Fibroblast of gingiva (primary cell): ENCODE measurements at regions not wholly inside any gene's neighbourhood (a gene's known extent, or its start where the extent isn't known, plus 50 kb on each side); places are given as distances from the start of the nearest gene placed in this dataset.

Experiments used
- DNase-seq: peaks from one replicate; pipeline ENCODE4 v3.0.0-alpha.2; 2011; ENCODE audit warnings: low read depth

DNA sequence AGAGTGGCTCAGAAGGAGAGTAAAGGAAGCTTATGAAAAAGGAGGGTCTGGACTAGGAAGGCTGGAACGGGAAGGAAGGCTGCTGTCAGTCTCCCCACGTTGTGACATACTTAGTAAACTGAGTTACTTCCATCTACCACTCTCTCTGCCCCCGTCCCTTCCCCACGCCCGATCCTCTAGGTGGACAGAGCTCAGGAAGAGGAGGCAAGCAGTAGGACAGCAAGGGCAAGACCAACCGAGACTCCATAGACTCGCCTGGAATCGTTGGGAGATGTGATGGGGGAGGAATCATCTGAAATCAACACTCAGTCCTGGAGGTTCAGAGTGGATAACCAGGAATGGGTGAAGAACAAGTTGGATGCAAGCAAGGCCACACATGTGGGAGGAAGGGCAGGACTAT, 240.7 kb downstream of the BUD13 start:
- DNase-seq: no peak

- DNase-seq: no peak
Measured at GRCh38 chr11:116530705-116531104, 242.1 kb downstream of the BUD13 start.

DNA sequence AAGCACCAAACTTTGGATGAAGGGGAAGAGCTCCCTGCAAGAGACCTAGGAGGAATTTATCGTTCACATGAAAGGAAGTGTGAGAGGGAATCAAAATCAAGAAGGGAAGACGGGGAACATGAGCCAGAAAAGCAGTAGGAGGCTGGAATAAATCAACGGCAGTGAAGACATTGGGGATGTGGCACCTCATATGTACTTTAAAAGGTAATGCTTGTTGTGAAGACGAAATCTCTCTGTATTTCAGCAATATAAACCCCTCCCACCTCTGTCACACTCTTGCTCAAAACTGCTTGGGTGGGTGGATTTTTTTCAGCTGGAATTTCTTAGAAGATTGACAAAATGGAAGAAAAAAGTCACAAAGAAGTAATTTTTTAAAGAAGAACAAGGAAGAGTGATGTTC, 243.5 kb downstream of the BUD13 start:
- DNase-seq: no peak

- DNase-seq: no peak
Measured at GRCh38 chr11:116527180-116527991, 245.4 kb downstream of the BUD13 start.

DNA sequence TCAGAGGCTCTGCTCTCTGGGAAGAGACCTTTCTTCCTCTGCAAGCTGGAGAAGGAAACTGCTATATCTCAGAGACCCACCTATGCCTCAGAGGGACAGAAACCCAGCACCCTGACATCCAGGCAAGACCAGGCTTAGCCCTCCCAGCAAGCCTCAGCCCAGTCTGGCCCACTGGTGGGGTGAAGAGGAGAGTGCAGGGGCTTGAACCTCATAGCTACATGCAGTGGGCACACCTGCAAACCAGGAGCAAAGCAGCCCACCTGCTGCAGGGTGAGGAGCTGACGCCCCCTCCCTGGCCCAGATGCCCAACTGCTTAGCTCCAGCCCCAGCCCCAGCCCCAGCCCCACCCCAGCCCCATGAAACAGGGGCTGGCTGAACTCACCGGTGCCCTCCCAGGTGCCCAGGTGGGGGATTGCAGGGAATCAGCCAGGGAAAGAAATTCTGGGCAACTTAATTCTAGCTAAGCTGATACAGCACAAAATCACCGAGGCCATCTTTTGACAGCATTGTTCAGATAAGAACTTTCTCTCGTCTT, 246.8 kb downstream of the BUD13 start:
- no peak for DNase-seq

DNA sequence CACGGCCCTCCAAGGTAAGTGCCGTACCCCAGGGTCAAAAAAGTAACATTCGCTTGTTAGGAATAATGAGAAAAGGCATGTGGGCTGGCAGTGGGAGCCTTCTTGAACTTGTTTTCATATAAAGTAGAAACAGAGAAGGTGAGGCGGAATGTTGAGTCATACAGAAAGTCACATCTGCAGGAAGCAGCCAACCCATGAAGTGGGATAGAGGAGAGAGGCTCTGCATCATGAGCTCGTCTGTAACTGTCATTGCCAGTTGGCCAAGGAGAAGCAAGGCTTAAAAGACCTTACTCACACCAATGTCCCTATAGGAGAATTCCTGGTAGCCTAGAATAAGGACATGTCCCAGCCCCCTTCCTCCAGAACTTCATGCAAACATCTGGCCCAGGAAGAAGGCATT, 253.3 kb downstream of the BUD13 start:
- DNase-seq: no peak

DNA sequence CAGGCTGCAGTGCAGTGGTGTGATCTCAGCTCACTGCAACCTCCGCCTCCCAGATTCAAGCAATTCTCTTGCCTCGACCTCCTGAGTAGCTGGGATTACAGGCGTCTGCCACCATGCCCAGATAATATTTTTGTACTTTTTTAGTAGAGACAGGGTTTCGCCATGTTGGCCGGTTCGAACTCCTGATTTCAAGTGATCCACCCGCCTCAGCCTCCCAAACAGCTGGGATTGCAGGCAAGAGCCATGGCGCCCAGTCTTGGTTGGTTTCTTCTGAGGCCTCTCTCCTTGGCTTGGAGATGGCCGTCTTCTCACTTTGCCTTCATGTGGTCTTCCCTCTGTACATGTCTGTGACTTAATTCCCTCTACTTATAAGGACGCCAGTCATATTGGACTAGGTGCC, 254.6 kb downstream of the BUD13 start:
- DNase-seq: no peak

DNA sequence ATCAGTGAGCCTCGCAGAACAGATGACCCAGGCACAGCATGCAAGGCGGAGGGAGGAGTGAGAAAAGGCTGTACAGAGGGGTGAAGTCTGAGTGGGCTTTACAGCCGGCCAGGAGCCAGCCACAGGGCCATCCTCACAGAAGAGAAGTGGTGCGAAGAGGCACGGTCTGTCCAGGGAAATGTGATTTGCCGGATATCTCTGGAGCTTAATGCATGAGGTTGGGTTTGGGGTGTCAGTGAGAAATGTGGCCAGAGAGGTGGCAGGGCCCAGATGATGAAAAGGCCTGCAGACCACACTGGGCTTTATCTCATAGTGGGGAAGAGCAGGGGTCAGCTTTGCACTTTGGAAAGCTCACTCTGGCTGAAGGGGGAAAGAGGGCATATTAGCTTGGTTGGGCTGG, 255.2 kb downstream of the BUD13 start:
- DNase-seq: no peak

DNA sequence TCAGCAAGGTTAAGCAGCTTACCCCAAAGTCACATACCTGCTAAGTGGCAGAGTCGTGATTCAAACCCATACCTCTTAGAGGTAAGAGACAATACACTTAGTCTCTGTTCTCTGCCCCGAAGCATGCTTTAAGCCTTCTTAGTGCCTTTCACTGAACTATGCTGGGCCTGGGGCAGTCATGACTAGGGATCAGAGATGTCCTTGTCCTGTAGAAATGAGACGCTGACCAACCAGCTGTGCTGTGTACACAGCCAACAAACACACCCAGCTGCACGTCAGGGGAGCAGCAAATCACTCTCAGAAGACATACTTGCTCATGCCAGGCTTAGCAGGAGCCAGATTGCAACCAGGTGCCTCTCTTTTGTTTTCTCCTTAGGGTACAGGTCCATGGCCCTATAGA, 255.7 kb downstream of the BUD13 start:
- DNase-seq: no peak

DNA sequence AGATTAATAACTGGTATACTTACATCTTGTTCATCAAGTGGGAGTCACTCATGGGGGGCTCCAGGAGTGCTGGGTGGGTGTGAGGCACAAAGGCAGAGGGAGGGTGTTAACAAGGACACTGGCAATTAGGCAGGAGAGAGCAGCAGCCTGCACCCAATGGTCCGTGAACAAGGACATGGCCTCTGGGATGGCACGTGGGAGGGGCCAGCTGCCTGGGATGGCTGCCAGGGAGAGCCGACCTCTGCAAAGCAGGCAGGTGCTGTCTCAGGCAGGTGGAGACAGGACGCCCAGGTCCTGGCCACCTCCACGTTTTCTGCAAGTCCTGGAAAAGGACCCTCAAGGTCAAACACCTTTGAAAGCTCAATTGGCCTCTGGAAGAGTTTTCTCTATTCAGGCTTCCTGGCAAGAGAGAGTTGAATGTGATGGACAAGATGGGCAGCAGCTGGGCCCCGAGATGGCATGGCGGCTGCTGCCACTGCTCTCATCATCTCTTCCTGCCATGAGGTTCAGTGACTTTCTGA, 257.1 kb downstream of the BUD13 start:
- DNase-seq: no peak

- no peak for DNase-seq
Measured at GRCh38 chr11:116513894-116514293, 258.9 kb downstream of the BUD13 start.

- no peak for DNase-seq
Measured at GRCh38 chr11:116513278-116513823, 259.4 kb downstream of the BUD13 start.

DNA sequence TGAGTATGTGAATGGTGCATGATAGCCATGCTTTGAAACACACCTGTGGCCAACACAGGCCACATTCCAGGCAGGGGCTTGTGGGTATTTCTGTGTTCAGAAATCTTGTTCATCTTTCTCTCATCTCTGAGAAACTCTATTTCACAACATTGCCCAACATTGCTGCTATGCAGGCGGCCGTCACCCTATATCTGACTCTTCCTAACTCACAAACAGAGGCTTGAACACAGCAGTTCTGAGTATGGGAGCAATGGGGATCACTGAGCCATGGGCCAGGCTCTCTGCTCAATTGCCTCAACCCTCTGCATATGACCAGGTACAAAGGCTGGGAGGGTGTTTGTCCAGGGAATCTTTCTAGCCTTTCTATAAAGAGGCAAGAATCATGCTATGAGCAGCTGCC, 259.9 kb downstream of the BUD13 start:
- DNase-seq: no peak

GRCh38 chr11:116511684-116512083, 261.1 kb downstream of the BUD13 start:
- DNase-seq: no peak

DNA sequence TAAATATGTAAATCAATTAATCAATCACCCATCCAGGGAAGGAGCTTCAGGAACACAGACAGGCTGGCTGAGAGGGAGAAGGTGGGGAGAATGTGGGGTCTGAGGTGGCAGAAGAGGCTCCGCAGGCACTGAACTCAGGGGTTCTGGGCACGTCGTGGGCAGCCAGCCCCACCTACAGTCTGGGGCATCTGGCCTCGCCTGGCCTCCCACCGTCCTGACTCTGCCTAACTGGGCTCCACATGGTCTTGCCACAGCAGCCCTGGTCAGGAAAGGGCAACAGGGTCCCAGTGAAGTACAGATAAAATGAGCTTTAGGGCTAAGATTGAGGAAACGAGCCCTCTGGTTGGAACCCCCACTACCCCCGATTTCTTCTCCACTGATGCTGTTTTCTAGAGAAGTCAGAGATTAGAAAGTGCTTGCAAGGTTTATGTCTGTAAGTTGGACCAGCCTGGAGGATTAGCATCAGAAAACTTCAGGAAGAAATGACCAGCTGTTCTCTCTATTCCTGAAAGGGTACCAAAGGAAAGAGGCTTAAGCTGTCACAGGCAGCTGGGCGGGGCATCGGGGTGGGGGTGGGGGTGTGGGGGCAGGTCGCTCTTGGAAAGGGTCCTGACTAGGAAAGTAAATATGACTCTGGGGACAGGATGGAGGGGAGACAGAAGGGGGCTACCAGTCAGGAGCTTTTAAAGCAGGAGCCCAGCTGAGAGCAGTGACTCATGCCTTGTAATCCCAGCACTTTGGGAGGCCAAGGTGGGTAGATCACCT, 261.7 kb downstream of the BUD13 start:
- DNase-seq: no peak

GRCh38 chr11:116510166-116510565, 262.6 kb downstream of the BUD13 start:
- DNase-seq: no peak

- DNase-seq: no peak
Measured at GRCh38 chr11:116509551-116509950, 263.2 kb downstream of the BUD13 start.

- DNase-seq: no peak
Measured at GRCh38 chr11:116507849-116508695, 264.7 kb downstream of the BUD13 start.

DNA sequence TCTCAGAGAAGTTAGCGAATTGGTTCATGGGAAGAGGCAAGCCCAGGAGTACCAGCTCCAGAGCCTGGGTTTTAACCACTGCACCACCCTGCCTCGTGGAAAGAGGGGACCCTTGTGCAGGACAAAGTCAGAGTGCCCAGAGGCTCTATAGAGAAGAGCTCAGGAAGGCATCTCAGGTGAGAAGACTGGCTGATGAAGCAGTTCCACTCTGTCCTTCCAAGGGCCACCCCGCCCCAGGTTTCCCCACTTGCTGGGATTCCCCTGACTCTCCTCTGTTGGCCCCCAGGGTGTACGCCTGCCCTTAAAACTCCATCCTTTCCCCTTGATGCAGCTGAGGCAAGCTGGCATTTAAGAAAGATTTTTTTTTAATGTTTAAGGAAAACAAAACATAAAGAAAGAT, 265.8 kb downstream of the BUD13 start:
- DNase-seq: no peak

DNA sequence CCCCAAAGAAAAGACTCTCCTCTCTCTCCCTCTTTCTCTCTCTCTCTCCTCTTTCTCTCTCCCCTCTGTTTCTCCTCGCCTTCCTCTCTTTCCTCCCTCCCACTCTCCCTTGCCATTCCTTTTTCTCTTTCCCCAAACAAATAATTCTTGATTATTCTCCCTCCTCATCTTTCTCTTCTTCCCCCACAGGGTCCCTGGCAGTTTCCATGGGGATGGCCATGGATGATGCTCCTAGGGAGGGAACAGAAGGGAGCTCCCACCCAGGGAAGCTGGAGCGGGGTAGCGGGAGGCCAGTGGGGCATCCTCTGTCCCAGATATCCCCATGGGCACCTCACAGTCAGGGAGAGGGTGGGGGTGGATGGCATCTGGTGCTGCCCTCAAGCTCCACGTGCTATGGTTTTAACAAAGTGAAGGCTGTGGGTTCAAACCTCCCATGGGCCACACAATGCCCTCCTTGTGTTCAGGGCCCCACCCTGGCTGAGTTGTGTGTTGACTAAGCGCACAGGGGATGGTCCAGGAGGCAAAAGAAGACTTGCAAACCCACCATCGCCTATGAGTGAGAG, 266.4 kb downstream of the BUD13 start:
- DNase-seq: no peak
